Stimulated activated CD8-positive, alpha-beta memory T cell treated with anti-CD3 and anti-CD28 coated beads, Interleukin-4, amount 100 ng/mL, for 1 hour (primary cell): ENCODE measurements at regions not wholly inside any gene's neighbourhood (a gene's known extent, or its start where the extent isn't known, plus 50 kb on each side); places are given as distances from the start of the nearest gene placed in this dataset.

Source experiments
- DNase-seq, 2 donors: peaks; one replicate each; pipeline ENCODE4 v3.0.0-alpha.2; 2020; ENCODE audit warnings: low read depth in 2 of 2, low spot score in 1 of 2

GRCh38 chr6:104579310-104579863, 280.3 kb downstream of the HACE1 start:
- DNase-seq: no peak

- no peak for DNase-seq
These were observed 284.2 kb downstream of the HACE1 start for GRCh38 chr6:104575536-104575935.

GRCh38 chr6:104574135-104574750, 285.5 kb downstream of the HACE1 start:
- DNase-seq: no peak

GRCh38 chr6:104573350-104573749, 286.4 kb downstream of the HACE1 start:
- DNase-seq: no peak

- DNase-seq: no peak
These were observed 286.8 kb downstream of the HACE1 start for GRCh38 chr6:104572901-104573300.

- DNase-seq: no peak
These were observed 293.3 kb downstream of the HACE1 start for GRCh38 chr6:104566411-104566810.

GRCh38 chr6:104563306-104563705, 296.4 kb downstream of the HACE1 start:
- no peak for DNase-seq

GRCh38 chr6:104559435-104560202, 300.1 kb downstream of the HACE1 start:
- DNase-seq: no peak

- DNase-seq: no peak
These were observed 301.0 kb downstream of the HACE1 start for GRCh38 chr6:104558746-104559145.

GRCh38 chr6:104548297-104548696, 311.4 kb downstream of the HACE1 start:
- no peak for DNase-seq

- no peak for DNase-seq
These were observed 318.3 kb downstream of the HACE1 start for GRCh38 chr6:104541411-104541810.

GRCh38 chr6:104540743-104541142, 319.0 kb downstream of the HACE1 start:
- DNase-seq: no peak

GRCh38 chr6:104539173-104539572, 320.5 kb downstream of the HACE1 start:
- no peak for DNase-seq

- DNase-seq: no peak
These were observed 321.8 kb downstream of the HACE1 start for GRCh38 chr6:104537872-104538271.

GRCh38 chr6:104537180-104537579, 322.5 kb downstream of the HACE1 start:
- no peak for DNase-seq

- no peak for DNase-seq
These were observed 327.3 kb downstream of the HACE1 start for GRCh38 chr6:104532462-104532861.

GRCh38 chr6:104531646-104532045, 328.1 kb downstream of the HACE1 start:
- DNase-seq: no peak

- DNase-seq: no peak
These were observed 331.8 kb downstream of the HACE1 start for GRCh38 chr6:104527761-104528415.

GRCh38 chr6:104527311-104527710, 332.4 kb downstream of the HACE1 start:
- DNase-seq: no peak

GRCh38 chr6:104526376-104526775, 333.3 kb downstream of the HACE1 start:
- no peak for DNase-seq

GRCh38 chr6:104525677-104526322, 333.9 kb downstream of the HACE1 start:
- DNase-seq: peak; percentile 4 to 17
